Retinal pigment epithelial cell (primary cell): ENCODE measurements at regions not wholly inside any gene's neighbourhood (a gene's known extent, or its start where the extent isn't known, plus 50 kb on each side); places are given as distances from the start of the nearest gene placed in this dataset.

Source experiments
- DNase-seq: peaks from one replicate; pipeline ENCODE4 v3.0.0-alpha.2; 2010; ENCODE audit warnings: low read depth
- H3K4me3 ChIP-seq: 2 replicates; pipeline ENCODE4 v1.5.1; 2011; ENCODE audit warnings: mild to moderate bottlenecking, low read length, control low read depth, moderate library complexity
- TF ChIP-seq, protein P1 (sequence below): conservative IDR thresholded peaks from 2 replicates; pipeline ENCODE4 v1.5.1; 2011; ENCODE audit warnings: low read depth, low read length, control low read depth, inconsistent platforms

GRCh38 chr14:60590991-60591414 lies 58.3 kb downstream of the SIX1 start:
- no peak overlapping the region for H3K4me3 ChIP-seq
- DNase-seq, result no peak
- TF ChIP-seq, protein P1, sequence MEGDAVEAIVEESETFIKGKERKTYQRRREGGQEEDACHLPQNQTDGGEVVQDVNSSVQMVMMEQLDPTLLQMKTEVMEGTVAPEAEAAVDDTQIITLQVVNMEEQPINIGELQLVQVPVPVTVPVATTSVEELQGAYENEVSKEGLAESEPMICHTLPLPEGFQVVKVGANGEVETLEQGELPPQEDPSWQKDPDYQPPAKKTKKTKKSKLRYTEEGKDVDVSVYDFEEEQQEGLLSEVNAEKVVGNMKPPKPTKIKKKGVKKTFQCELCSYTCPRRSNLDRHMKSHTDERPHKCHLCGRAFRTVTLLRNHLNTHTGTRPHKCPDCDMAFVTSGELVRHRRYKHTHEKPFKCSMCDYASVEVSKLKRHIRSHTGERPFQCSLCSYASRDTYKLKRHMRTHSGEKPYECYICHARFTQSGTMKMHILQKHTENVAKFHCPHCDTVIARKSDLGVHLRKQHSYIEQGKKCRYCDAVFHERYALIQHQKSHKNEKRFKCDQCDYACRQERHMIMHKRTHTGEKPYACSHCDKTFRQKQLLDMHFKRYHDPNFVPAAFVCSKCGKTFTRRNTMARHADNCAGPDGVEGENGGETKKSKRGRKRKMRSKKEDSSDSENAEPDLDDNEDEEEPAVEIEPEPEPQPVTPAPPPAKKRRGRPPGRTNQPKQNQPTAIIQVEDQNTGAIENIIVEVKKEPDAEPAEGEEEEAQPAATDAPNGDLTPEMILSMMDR, result no peak
